Prostate gland (tissue), 2 donors: ENCODE measurements at regions not wholly inside any gene's neighbourhood (a gene's known extent, or its start where the extent isn't known, plus 50 kb on each side); places are given as distances from the start of the nearest gene placed in this dataset.

Experiments used
- DNase-seq: peaks from one replicate; pipeline ENCODE4 v3.0.0-alpha.2; 2019; ENCODE audit warnings: low spot score
- H3K27ac ChIP-seq, 2 donors: fragments of 200-600 bp; sonication (generic); 2 replicates each; pipeline ENCODE4 v1.5.1; 2017 to 2019
- H3K27me3 ChIP-seq: fragments of 200-600 bp; sonication (generic); replicated peaks from 2 replicates; pipeline ENCODE4 v1.5.1; 2019; ENCODE audit not compliant: insufficient read depth
- H3K36me3 ChIP-seq, 2 donors: fragments of 200-600 bp; sonication (generic); 1 replicate in 1 of 2; 2 replicates in 1 of 2; pipeline versions ENCODE4 v1.5.1 to v1.8.1; 2017 to 2019
- H3K4me1 ChIP-seq: fragments of 200-600 bp; sonication (generic); replicated peaks from 2 replicates; pipeline ENCODE4 v1.5.1; 2019
- H3K4me3 ChIP-seq, 2 donors: fragments of 200-600 bp; sonication (generic); 2 replicates each; pipeline ENCODE4 v1.5.1; 2017 to 2019
- H3K9me3 ChIP-seq: fragments of 200-600 bp; sonication (generic); 2 replicates; pipeline ENCODE4 v1.5.1; 2017
- POLR2A ChIP-seq: fragments of 450-650 bp; IDR thresholded peaks from one replicate; pipeline ENCODE4 v1.6.1; 2016; ENCODE audit warnings: antibody characterized with exemption, mild to moderate bottlenecking
- POLR2AphosphoS5 ChIP-seq: sonication (generic); formaldehyde crosslinking; IDR thresholded peaks from one replicate; pipeline ENCODE4 v1.6.1; 2017; ENCODE audit warnings: antibody characterized with exemption
- WGBS: methylation state at CpG from one replicate; pipeline ENCODE4 v1.1.5; 2018; 5-methylcytosine and 5-hydroxymethylcytosine counted together
- intact Hi-C: fragments of 100-400 bp; cut with DNase I; formaldehyde crosslinking; loops from one replicate; pipeline ENCODE4 v1.14.2; 2022
- TF ChIP-seq, protein P1 (sequence below), 4 experiments: fragments of 200-600 bp in 2 of 4; fragments of 450-650 bp in 2 of 4; sonication (generic) in 2 of 4; IDR thresholded peaks; 1 replicate in 3 of 4; 2 replicates in 1 of 4; pipeline ENCODE4 v1.5.1; 2016 to 2019; ENCODE audit warnings: antibody characterized with exemption in 4 of 4, mild to moderate bottlenecking in 2 of 4, moderate library complexity in 2 of 4

DNA sequence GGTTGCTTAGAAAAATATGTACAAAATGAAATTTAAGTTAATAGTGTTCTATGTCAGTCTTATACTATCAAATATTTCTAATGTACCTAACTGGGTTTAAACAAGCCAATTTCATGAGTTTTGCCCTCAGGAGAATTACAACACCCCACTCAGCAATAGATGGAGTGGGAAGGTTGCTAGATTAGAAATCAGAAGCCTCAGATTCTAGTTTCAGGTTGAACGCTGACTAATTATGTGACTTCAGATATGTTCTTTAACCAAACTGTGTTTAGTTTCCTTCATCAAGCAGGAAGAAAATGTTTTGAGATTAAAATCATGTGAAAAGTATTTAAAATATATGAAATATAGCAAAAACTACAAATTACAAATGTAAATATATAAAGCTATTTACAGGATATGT is 133.8 kb upstream of the KCNH7 start:
- H3K4me3 ChIP-seq: no peak overlapping the region
- no peaks in the 10 kb centered on the region for H3K4me1 ChIP-seq
- intact Hi-C loops: no loop called here
- no peaks in the 10 kb centered on the region for H3K9me3 ChIP-seq
- TF ChIP-seq POLR2AphosphoS5 (no peak), POLR2A (no peak)
- TF ChIP-seq, protein P1, sequence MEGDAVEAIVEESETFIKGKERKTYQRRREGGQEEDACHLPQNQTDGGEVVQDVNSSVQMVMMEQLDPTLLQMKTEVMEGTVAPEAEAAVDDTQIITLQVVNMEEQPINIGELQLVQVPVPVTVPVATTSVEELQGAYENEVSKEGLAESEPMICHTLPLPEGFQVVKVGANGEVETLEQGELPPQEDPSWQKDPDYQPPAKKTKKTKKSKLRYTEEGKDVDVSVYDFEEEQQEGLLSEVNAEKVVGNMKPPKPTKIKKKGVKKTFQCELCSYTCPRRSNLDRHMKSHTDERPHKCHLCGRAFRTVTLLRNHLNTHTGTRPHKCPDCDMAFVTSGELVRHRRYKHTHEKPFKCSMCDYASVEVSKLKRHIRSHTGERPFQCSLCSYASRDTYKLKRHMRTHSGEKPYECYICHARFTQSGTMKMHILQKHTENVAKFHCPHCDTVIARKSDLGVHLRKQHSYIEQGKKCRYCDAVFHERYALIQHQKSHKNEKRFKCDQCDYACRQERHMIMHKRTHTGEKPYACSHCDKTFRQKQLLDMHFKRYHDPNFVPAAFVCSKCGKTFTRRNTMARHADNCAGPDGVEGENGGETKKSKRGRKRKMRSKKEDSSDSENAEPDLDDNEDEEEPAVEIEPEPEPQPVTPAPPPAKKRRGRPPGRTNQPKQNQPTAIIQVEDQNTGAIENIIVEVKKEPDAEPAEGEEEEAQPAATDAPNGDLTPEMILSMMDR (IDR thresholded peaks at IDR 0.05): no peak
- no peaks in the 10 kb centered on the region for H3K27me3 ChIP-seq
- no peaks in the 10 kb centered on the region for H3K36me3 ChIP-seq
- WGBS: 85% methylated on average over 1 of the region's 1 CpG
- no peak for DNase-seq
- H3K27ac ChIP-seq: no peak overlapping the region

GRCh38 chr2:162968306-162968705 is 129.7 kb upstream of the KCNH7 start:
- no peaks in the 10 kb centered on the region for H3K36me3 ChIP-seq
- no peak overlapping the region for H3K27ac ChIP-seq
- no peaks in the 10 kb centered on the region for H3K27me3 ChIP-seq
- H3K4me1 ChIP-seq: no peaks in the 10 kb centered on the region
- WGBS: 21% methylated on average over 1 of the region's 1 CpG
- H3K4me3 ChIP-seq: no peak overlapping the region
- no peak for DNase-seq
- H3K9me3 ChIP-seq: no peaks in the 10 kb centered on the region
- TF ChIP-seq, protein P1 (IDR thresholded peaks at IDR 0.05): no peak
- TF ChIP-seq POLR2AphosphoS5 (no peak), POLR2A (no peak)
- intact Hi-C loops: no loop called here

- Histone ChIP-seq H3K4me3 (no peak overlapping the region), H3K27me3 (no peaks in the 10 kb centered on the region), H3K36me3 (no peaks in the 10 kb centered on the region), H3K27ac (no peak overlapping the region), H3K4me1 (no peaks in the 10 kb centered on the region), H3K9me3 (no peaks in the 10 kb centered on the region)
- intact Hi-C loops: no loop called here
- no peak for TF ChIP-seq POLR2AphosphoS5
- no peak for TF ChIP-seq POLR2A
- TF ChIP-seq, protein P1 (IDR thresholded peaks at IDR 0.05): no peak
- DNase-seq: no peak
- WGBS: 60% methylated on average over 1 of the region's 1 CpG
These were observed 129.2 kb upstream of the KCNH7 start for GRCh38 chr2:162967811-162968210.

GRCh38 chr2:162967147-162967546 is 128.6 kb upstream of the KCNH7 start:
- Histone ChIP-seq H3K4me3 (no peak overlapping the region), H3K36me3 (no peaks in the 10 kb centered on the region), H3K27me3 (no peaks in the 10 kb centered on the region), H3K4me1 (no peaks in the 10 kb centered on the region), H3K27ac (no peak overlapping the region), H3K9me3 (no peaks in the 10 kb centered on the region)
- intact Hi-C loops: no loop called here
- DNase-seq: no peak
- WGBS: 20% methylated on average over 3 of the region's 3 CpGs
- no peak for TF ChIP-seq POLR2AphosphoS5
- no peak for TF ChIP-seq POLR2A
- TF ChIP-seq, protein P1 (IDR thresholded peaks at IDR 0.05): no peak

GRCh38 chr2:162965191-162965590 is 126.6 kb upstream of the KCNH7 start:
- no peaks in the 10 kb centered on the region for H3K9me3 ChIP-seq
- no peak overlapping the region for H3K4me3 ChIP-seq
- no peak overlapping the region for H3K27ac ChIP-seq
- H3K36me3 ChIP-seq: no peaks in the 10 kb centered on the region
- H3K4me1 ChIP-seq: no peaks in the 10 kb centered on the region
- no peak for DNase-seq
- TF ChIP-seq, protein P1 (IDR thresholded peaks at IDR 0.05): no peak
- TF ChIP-seq POLR2AphosphoS5: no peak
- TF ChIP-seq POLR2A: no peak
- intact Hi-C loops: no loop called here
- H3K27me3 ChIP-seq: no peaks in the 10 kb centered on the region
- 70% methylated on average over 5 of the region's 5 CpGs for WGBS
